Loucy (cell line): ENCODE measurements at regions not wholly inside any gene's neighbourhood (a gene's known extent, or its start where the extent isn't known, plus 50 kb on each side); places are given as distances from the start of the nearest gene placed in this dataset.

Experiments
- H2AFZ ChIP-seq: fragments of 200-600 bp; sonication (generic); 2 replicates; pipeline ENCODE4 v1.6.0; 2016; ENCODE audit warnings: antibody characterized with exemption, mild to moderate bottlenecking, low read length, moderate library complexity
- H3F3A ChIP-seq: fragments of 200-600 bp; 2 replicates; pipeline ENCODE4 v1.6.0; 2016; ENCODE audit warnings: antibody characterized with exemption, low read depth, mild to moderate bottlenecking
- H3K27me3 ChIP-seq: fragments of 200-600 bp; sonication (generic); 2 replicates; pipeline ENCODE4 v1.6.1; 2014; ENCODE audit warnings: low read length, mild to moderate bottlenecking; ENCODE audit not compliant: insufficient read depth, poor library complexity, severe bottlenecking
- H3K36me3 ChIP-seq: fragments of 200-600 bp; sonication (generic); 2 replicates; pipeline ENCODE4 v1.6.1; 2016; ENCODE audit warnings: low read length; ENCODE audit not compliant: insufficient read depth
- H3K4me1 ChIP-seq: fragments of 200-600 bp; sonication (generic); 2 replicates; pipeline ENCODE4 v1.5.1; 2014; ENCODE audit warnings: low read length, mild to moderate bottlenecking; ENCODE audit not compliant: insufficient read depth, poor library complexity, severe bottlenecking
- H3K4me2 ChIP-seq: fragments of 200-600 bp; sonication (generic); 2 replicates; pipeline ENCODE4 v1.6.0; 2014; ENCODE audit warnings: antibody characterized with exemption, low read length, low read depth, mild to moderate bottlenecking; ENCODE audit not compliant: poor library complexity, severe bottlenecking
- H3K4me3 ChIP-seq: fragments of 200-600 bp; sonication (generic); 2 replicates; pipeline ENCODE4 v1.5.1; 2014; ENCODE audit warnings: low read length, mild to moderate bottlenecking, mixed read lengths; ENCODE audit not compliant: poor library complexity, severe bottlenecking
- H3K79me2 ChIP-seq: fragments of 200-600 bp; sonication (generic); 2 replicates; pipeline ENCODE4 v1.6.1; 2014; ENCODE audit warnings: low read length; ENCODE audit not compliant: insufficient read depth
- H3K9ac ChIP-seq: fragments of 200-600 bp; sonication (generic); 2 replicates; pipeline ENCODE4 v1.6.0; 2014; ENCODE audit warnings: mild to moderate bottlenecking, low read depth, low read length, moderate library complexity; ENCODE audit not compliant: poor library complexity, severe bottlenecking
- H3K9me2 ChIP-seq: fragments of 200-600 bp; sonication (generic); replicated peaks from 2 replicates; pipeline ENCODE4 v1.6.1; 2016; ENCODE audit warnings: low read depth, low read length, mixed read lengths
- H3K9me3 ChIP-seq: fragments of 200-600 bp; sonication (generic); 2 replicates; pipeline ENCODE4 v1.6.1; 2014; ENCODE audit warnings: mild to moderate bottlenecking, antibody characterized with exemption, low read length, low read depth; ENCODE audit not compliant: insufficient read depth
- H4K20me1 ChIP-seq: fragments of 200-600 bp; sonication (generic); 2 replicates; pipeline ENCODE4 v1.6.0; 2014; ENCODE audit warnings: antibody characterized with exemption, low read length, mild to moderate bottlenecking; ENCODE audit not compliant: insufficient read depth, poor library complexity, severe bottlenecking
- EZH2phosphoT487 ChIP-seq: fragments of 200-600 bp; IDR thresholded peaks from 2 replicates; pipeline ENCODE4 v1.6.1; 2018; ENCODE audit warnings: antibody characterized with exemption, mild to moderate bottlenecking, moderate library complexity, borderline replicate concordance
- TF ChIP-seq, protein P1 (sequence below): fragments of 200-600 bp; sonication (generic); conservative IDR thresholded peaks from 2 replicates; pipeline ENCODE4 v1.5.1; 2014; ENCODE audit warnings: mild to moderate bottlenecking, antibody characterized with exemption, low read length

DNA sequence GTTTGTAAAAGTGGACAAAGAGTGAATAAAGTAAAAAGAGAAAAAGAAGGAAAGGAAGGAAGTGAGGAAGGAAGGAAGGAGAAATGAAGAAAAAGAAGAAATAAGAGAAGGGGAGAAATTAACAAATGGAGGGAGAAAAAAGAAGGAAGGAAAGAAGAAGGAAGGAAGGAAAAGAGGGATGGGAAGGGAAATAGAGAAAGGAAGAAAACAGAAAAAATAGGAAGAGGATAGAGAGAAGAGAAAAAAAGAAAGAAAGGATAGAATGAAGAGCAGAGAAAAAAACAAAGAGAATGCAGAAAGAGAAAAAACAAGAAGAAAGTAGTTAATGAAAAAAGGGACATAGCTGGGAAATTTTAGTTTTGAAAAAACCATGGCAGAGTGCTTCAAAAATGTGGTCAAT lies 361.8 kb downstream of the EPHA7 start:
- H3K9ac ChIP-seq: no peak overlapping the region
- no peaks in the 10 kb centered on the region for H3K4me1 ChIP-seq
- H3K79me2 ChIP-seq: no peaks in the 10 kb centered on the region
- TF ChIP-seq, protein P1, sequence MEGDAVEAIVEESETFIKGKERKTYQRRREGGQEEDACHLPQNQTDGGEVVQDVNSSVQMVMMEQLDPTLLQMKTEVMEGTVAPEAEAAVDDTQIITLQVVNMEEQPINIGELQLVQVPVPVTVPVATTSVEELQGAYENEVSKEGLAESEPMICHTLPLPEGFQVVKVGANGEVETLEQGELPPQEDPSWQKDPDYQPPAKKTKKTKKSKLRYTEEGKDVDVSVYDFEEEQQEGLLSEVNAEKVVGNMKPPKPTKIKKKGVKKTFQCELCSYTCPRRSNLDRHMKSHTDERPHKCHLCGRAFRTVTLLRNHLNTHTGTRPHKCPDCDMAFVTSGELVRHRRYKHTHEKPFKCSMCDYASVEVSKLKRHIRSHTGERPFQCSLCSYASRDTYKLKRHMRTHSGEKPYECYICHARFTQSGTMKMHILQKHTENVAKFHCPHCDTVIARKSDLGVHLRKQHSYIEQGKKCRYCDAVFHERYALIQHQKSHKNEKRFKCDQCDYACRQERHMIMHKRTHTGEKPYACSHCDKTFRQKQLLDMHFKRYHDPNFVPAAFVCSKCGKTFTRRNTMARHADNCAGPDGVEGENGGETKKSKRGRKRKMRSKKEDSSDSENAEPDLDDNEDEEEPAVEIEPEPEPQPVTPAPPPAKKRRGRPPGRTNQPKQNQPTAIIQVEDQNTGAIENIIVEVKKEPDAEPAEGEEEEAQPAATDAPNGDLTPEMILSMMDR: no peak
- TF ChIP-seq EZH2phosphoT487: no peak
- H3F3A ChIP-seq: no peaks in the 10 kb centered on the region
- no peak overlapping the region for H3K4me2 ChIP-seq
- H4K20me1 ChIP-seq: no peaks in the 10 kb centered on the region
- no peaks in the 10 kb centered on the region for H3K36me3 ChIP-seq
- H3K9me3 ChIP-seq: no peaks in the 10 kb centered on the region
- H3K4me3 ChIP-seq: no peak overlapping the region
- no peaks in the 10 kb centered on the region for H3K9me2 ChIP-seq
- H3K27me3 ChIP-seq: no peaks in the 10 kb centered on the region
- no peak overlapping the region for H2AFZ ChIP-seq

DNA sequence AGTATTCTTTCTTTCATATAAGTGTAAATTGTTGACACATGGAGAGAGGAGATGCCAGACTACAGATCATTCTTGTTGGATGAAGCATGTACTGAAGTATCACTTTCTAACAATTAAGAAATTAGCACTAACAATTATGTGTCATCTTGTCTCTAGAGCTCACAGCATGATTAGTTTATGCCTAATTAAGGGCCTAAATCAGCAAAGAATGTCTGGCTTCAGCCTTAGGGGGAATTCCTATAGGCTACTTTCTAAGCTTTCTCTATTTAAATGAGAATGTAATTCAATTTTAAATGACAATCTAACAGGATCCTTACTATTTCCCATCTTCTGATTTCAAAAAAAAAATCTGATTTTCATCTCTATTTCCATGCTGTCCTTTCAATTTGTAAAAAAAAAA lies 371.0 kb downstream of the EPHA7 start:
- Histone ChIP-seq H3K4me3 (no peak overlapping the region), H3K4me1 (no peaks in the 10 kb centered on the region), H3F3A (no peaks in the 10 kb centered on the region), H2AFZ (no peak overlapping the region), H4K20me1 (no peaks in the 10 kb centered on the region), H3K9ac (no peak overlapping the region), H3K9me3 (no peaks in the 10 kb centered on the region), H3K36me3 (no peaks in the 10 kb centered on the region), H3K27me3 (no peaks in the 10 kb centered on the region), H3K79me2 (no peaks in the 10 kb centered on the region), H3K9me2 (no peaks in the 10 kb centered on the region), H3K4me2 (no peak overlapping the region)
- TF ChIP-seq, protein P1: no peak
- no peak for TF ChIP-seq EZH2phosphoT487

DNA sequence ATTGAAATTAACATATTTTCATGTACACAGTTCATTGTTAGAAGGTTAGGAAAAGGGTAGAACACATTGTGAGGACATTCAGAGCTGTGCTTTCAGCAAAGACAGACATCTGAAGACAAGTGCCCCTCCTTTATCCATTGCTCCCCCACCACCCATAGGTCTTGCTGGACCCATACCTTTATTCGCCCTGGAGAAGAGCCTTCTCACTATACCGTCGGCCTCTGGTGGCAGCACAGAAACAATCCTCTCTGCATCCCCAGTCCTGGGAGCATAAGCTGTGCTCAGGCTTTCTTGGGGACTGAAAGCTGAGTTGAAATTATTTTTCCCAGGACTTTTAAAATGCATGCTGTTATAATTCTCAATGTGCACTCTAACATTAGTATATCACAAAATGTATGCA lies 372.3 kb downstream of the EPHA7 start:
- Histone ChIP-seq H3F3A (no peaks in the 10 kb centered on the region), H4K20me1 (no peaks in the 10 kb centered on the region), H2AFZ (no peak overlapping the region), H3K79me2 (no peaks in the 10 kb centered on the region), H3K36me3 (no peaks in the 10 kb centered on the region), H3K9me3 (no peaks in the 10 kb centered on the region), H3K27me3 (no peaks in the 10 kb centered on the region), H3K4me1 (no peaks in the 10 kb centered on the region), H3K4me2 (no peak overlapping the region), H3K9ac (no peak overlapping the region), H3K4me3 (no peak overlapping the region), H3K9me2 (no peaks in the 10 kb centered on the region)
- no peak for TF ChIP-seq EZH2phosphoT487
- TF ChIP-seq, protein P1: no peak; the same call in 1 of the 2 replicates
